ENCODE measurements at regions not wholly inside any gene's neighbourhood (a gene's known extent, or its start where the extent isn't known, plus 50 kb on each side); places are given as distances from the start of the nearest gene placed in this dataset.

GRCh38 chr2:146386096-146386495 lies 1458.7 kb upstream of the ACVR2A start:
- TF ChIP-seq CTCF (conservative IDR thresholded peaks at IDR 0.05 in 1 of 2, IDR thresholded peaks at IDR 0.05 in 1 of 2; ENCODE audit: low read depth in 1 of 2, low read length in 2 of 2) (no peak), EZH2 (IDR thresholded peaks at IDR 0.05; ENCODE audit: low read length, missing control alignments) (no peak)

All from fibroblast of lung (primary cell).